ENCODE measurements at regions not wholly inside any gene's neighbourhood (a gene's known extent, or its start where the extent isn't known, plus 50 kb on each side); places are given as distances from the start of the nearest gene placed in this dataset.

- 7% methylated on average over 10 of the region's 14 CpGs for WGBS (ENCODE audit: low lambda C conversion rate)
- no peak for TF ChIP-seq FOXC1 (CRISPR knock-in tag; IDR thresholded peaks at IDR 0.05; ENCODE audit: borderline replicate concordance)
- no peak for TF ChIP-seq HHEX (CRISPR knock-in tag; IDR thresholded peaks at IDR 0.05)
- no peak for TF ChIP-seq CAMTA2 (CRISPR knock-in tag; IDR thresholded peaks at IDR 0.05; ENCODE audit: borderline replicate concordance)
- TF ChIP-seq ZNF496 (CRISPR knock-in tag; IDR thresholded peaks at IDR 0.05; ENCODE audit: insufficient replicate concordance): no peak
- no peak for TF ChIP-seq TFDP2 (CRISPR knock-in tag; IDR thresholded peaks at IDR 0.05)
- TF ChIP-seq ZNF773 (CRISPR knock-in tag; IDR thresholded peaks at IDR 0.05; ENCODE audit: borderline replicate concordance): no peak
- no peak for TF ChIP-seq EP300 (IDR thresholded peaks at IDR 0.05; ENCODE audit: low read depth in 2 of 2, low read length in 2 of 2)
- no peak for TF ChIP-seq EP300 (CRISPR knock-in tag; IDR thresholded peaks at IDR 0.05; ENCODE audit: borderline replicate concordance)
- H2AFZ ChIP-seq (ENCODE audit: low read length): no peak overlapping the region
- ChIA-PET CTCF (ENCODE audit: low intra/inter-chr PET ratio, low total read pairs) (no interaction called here), POLR2A (no interaction called here)
- peaks cover 15 to 80% of the 10 kb centered on the region in 2 experiments for H3K27me3 ChIP-seq (ENCODE audit: control insufficient read depth in 1 of 2, insufficient read depth in 2 of 2, low read length in 2 of 2)
- H3K4me2 ChIP-seq (ENCODE audit: low read depth, low read length): no peak overlapping the region
- H3K9me3 ChIP-seq (ENCODE audit: low read length): no peaks in the 10 kb centered on the region
- no peaks in the 10 kb centered on the region for H3K79me2 ChIP-seq (ENCODE audit: insufficient read depth, low read length)
- no peak overlapping the region for H3K27ac ChIP-seq (ENCODE audit: extremely low read length, insufficient read depth, low read length)
- in situ Hi-C loops (cut with HindIII; ENCODE audit: extremely low pct_ligation_motif_present, low pct_unique_long_range_greater_than_20kb): no loop called here
- no peak overlapping the region for H3K9ac ChIP-seq (ENCODE audit: insufficient read depth, low read depth, low read length)
- DNase-seq (ENCODE audit: low spot score) (no peak), FAIRE-seq (no peak), ATAC-seq (no peak)
- H3K4me1 ChIP-seq (ENCODE audit: insufficient read depth, low read length): no peaks in the 10 kb centered on the region
- BruUV-seq (replicated peaks): no TSS peak
- no peaks in the 10 kb centered on the region for H3K36me3 ChIP-seq (replicated peaks in 1 of 2; ENCODE audit: control insufficient read depth in 1 of 2, insufficient read depth in 2 of 2, low read length in 2 of 2)
- no peaks in the 10 kb centered on the region; the same call in 1 of the 2 replicates for H4K20me1 ChIP-seq (ENCODE audit: insufficient read depth, low read length)
- no peak overlapping the region for H3K4me3 ChIP-seq (replicated peaks in 1 of 3; ENCODE audit: insufficient read depth in 1 of 3, low read depth in 2 of 3, low read length in 3 of 3)
- intact Hi-C loops (cut with micrococcal nuclease; ENCODE audit: unreplicated experiment): no loop called here
Observed at GRCh38 chr17:77905266-77905665, 53.2 kb upstream of the TNRC6C start.

GRCh38 chr17:77905766-77906165 is 52.7 kb upstream of the TNRC6C start:
- FAIRE-seq: no peak
- BruUV-seq (replicated peaks): no TSS peak
- H3K9ac ChIP-seq (ENCODE audit: insufficient read depth, low read depth, low read length): no peak overlapping the region
- H3K27ac ChIP-seq (ENCODE audit: extremely low read length, insufficient read depth, low read length): no peak overlapping the region
- H2AFZ ChIP-seq (ENCODE audit: low read length): no peak overlapping the region
- WGBS (ENCODE audit: low lambda C conversion rate): 10% methylated on average over 9 of the region's 9 CpGs
- in situ Hi-C loops (cut with HindIII; ENCODE audit: extremely low pct_ligation_motif_present, low pct_unique_long_range_greater_than_20kb) (no loop called here), intact Hi-C loops (cut with micrococcal nuclease; ENCODE audit: unreplicated experiment) (no loop called here)
- CTCF ChIA-PET (ENCODE audit: low intra/inter-chr PET ratio, low total read pairs): no interaction called here
- no peaks in the 10 kb centered on the region for H3K36me3 ChIP-seq (replicated peaks in 1 of 2; ENCODE audit: control insufficient read depth in 1 of 2, insufficient read depth in 2 of 2, low read length in 2 of 2)
- no peaks in the 10 kb centered on the region; the same call in 1 of the 2 replicates for H4K20me1 ChIP-seq (ENCODE audit: insufficient read depth, low read length)
- no peaks in the 10 kb centered on the region for H3K4me1 ChIP-seq (ENCODE audit: insufficient read depth, low read length)
- no peak overlapping the region for H3K4me2 ChIP-seq (ENCODE audit: low read depth, low read length)
- H3K9me3 ChIP-seq (ENCODE audit: low read length): no peaks in the 10 kb centered on the region
- H3K27me3 ChIP-seq (ENCODE audit: control insufficient read depth in 1 of 2, insufficient read depth in 2 of 2, low read length in 2 of 2): peaks cover 15 to 77% of the 10 kb centered on the region in 2 experiments
- no peak overlapping the region for H3K4me3 ChIP-seq (replicated peaks in 1 of 3; ENCODE audit: insufficient read depth in 1 of 3, low read depth in 2 of 3, low read length in 3 of 3)
- H3K79me2 ChIP-seq (ENCODE audit: insufficient read depth, low read length): no peaks in the 10 kb centered on the region
- no peak for ATAC-seq
- POLR2A ChIA-PET: no interaction called here
- no peak for DNase-seq (ENCODE audit: low spot score)
- TF ChIP-seq ZNF562 (CRISPR knock-in tag; IDR thresholded peaks at IDR 0.05; ENCODE audit: borderline replicate concordance) (no peak), THYN1 (CRISPR knock-in tag; IDR thresholded peaks at IDR 0.05; ENCODE audit: borderline replicate concordance, low read depth) (no peak), TRAFD1 (CRISPR knock-in tag; IDR thresholded peaks at IDR 0.05; ENCODE audit: borderline replicate concordance) (no peak), SP5 (CRISPR knock-in tag; IDR thresholded peaks at IDR 0.05; ENCODE audit: borderline replicate concordance, low read depth) (no peak), MXD1 (CRISPR knock-in tag; IDR thresholded peaks at IDR 0.05) (no peak), POLR2AphosphoS5 (IDR thresholded peaks at IDR 0.05; ENCODE audit: low read depth, low read length) (no peak), GTF2F1 (IDR thresholded peaks at IDR 0.05; ENCODE audit: low read length) (no peak), ZNF260 (CRISPR knock-in tag; IDR thresholded peaks at IDR 0.05; ENCODE audit: borderline replicate concordance, low read depth) (no peak), ATF1 (CRISPR knock-in tag; IDR thresholded peaks at IDR 0.05) (no peak), SAP130 (CRISPR knock-in tag; IDR thresholded peaks at IDR 0.05; ENCODE audit: low read depth) (no peak), ZNF607 (CRISPR knock-in tag; IDR thresholded peaks at IDR 0.05; ENCODE audit: borderline replicate concordance) (no peak)

Measured in HepG2 (cell line).